ENCODE measurements at regions not wholly inside any gene's neighbourhood (a gene's known extent, or its start where the extent isn't known, plus 50 kb on each side); places are given as distances from the start of the nearest gene placed in this dataset.

- H3F3A ChIP-seq (ENCODE audit: low read depth) = no peaks in the 10 kb centered on the region
- 0 out of 2 replicates have a peak, but pooled peaks cover 5% of the 10 kb centered on the region for H3K9me3 ChIP-seq (ENCODE audit: insufficient read depth, low read depth, low read length)
- H3K9ac ChIP-seq (ENCODE audit: low read depth, low read length, poor library complexity, severe bottlenecking) = no peak overlapping the region
- H3K79me2 ChIP-seq (ENCODE audit: insufficient read depth, low read length) = no peaks in the 10 kb centered on the region
- no peaks in the 10 kb centered on the region for H3K4me1 ChIP-seq (ENCODE audit: insufficient read depth, low read length, poor library complexity, severe bottlenecking)
- no peaks in the 10 kb centered on the region for H3K9me2 ChIP-seq (replicated peaks; ENCODE audit: low read depth, low read length)
- H3K4me3 ChIP-seq (ENCODE audit: low read length, poor library complexity, severe bottlenecking) = no peak overlapping the region
- no peaks in the 10 kb centered on the region for H4K20me1 ChIP-seq (ENCODE audit: insufficient read depth, low read length, poor library complexity, severe bottlenecking)
- TF ChIP-seq CTCF (conservative IDR thresholded peaks at IDR 0.05; ENCODE audit: low read length) = no peak
- no peak for TF ChIP-seq EZH2phosphoT487 (IDR thresholded peaks at IDR 0.05; ENCODE audit: borderline replicate concordance)
- H2AFZ ChIP-seq (ENCODE audit: low read length) = no peak overlapping the region
- H3K36me3 ChIP-seq (ENCODE audit: insufficient read depth, low read length) = no peaks in the 10 kb centered on the region
- no peaks in the 10 kb centered on the region for H3K27me3 ChIP-seq (ENCODE audit: insufficient read depth, low read length, poor library complexity, severe bottlenecking)
- H3K4me2 ChIP-seq (ENCODE audit: low read depth, low read length, poor library complexity, severe bottlenecking) = no peak overlapping the region
These were observed 124.1 kb upstream of the MME start for GRCh38 chr3:154955907-154956533.

GRCh38 chr3:154954757-154955156 lies 125.4 kb upstream of the MME start:
- Histone ChIP-seq H3K4me2 (ENCODE audit: low read depth, low read length, poor library complexity, severe bottlenecking) (no peak overlapping the region), H4K20me1 (ENCODE audit: insufficient read depth, low read length, poor library complexity, severe bottlenecking) (no peaks in the 10 kb centered on the region), H3K36me3 (ENCODE audit: insufficient read depth, low read length) (no peaks in the 10 kb centered on the region), H3K4me3 (ENCODE audit: low read length, poor library complexity, severe bottlenecking) (no peak overlapping the region), H3K4me1 (ENCODE audit: insufficient read depth, low read length, poor library complexity, severe bottlenecking) (no peaks in the 10 kb centered on the region), H3F3A (ENCODE audit: low read depth) (no peaks in the 10 kb centered on the region), H3K79me2 (ENCODE audit: insufficient read depth, low read length) (no peaks in the 10 kb centered on the region), H3K9me2 (replicated peaks; ENCODE audit: low read depth, low read length) (no peaks in the 10 kb centered on the region), H3K9ac (ENCODE audit: low read depth, low read length, poor library complexity, severe bottlenecking) (no peak overlapping the region), H3K27me3 (ENCODE audit: insufficient read depth, low read length, poor library complexity, severe bottlenecking) (no peaks in the 10 kb centered on the region), H3K9me3 (ENCODE audit: insufficient read depth, low read depth, low read length) (0 out of 2 replicates have a peak, but pooled peaks cover 5% of the 10 kb centered on the region), H2AFZ (ENCODE audit: low read length) (no peak overlapping the region)
- no peak for TF ChIP-seq EZH2phosphoT487 (IDR thresholded peaks at IDR 0.05; ENCODE audit: borderline replicate concordance)
- peak; percentile 76 for TF ChIP-seq CTCF (conservative IDR thresholded peaks at IDR 0.05; ENCODE audit: low read length)

- Histone ChIP-seq H3K4me3 (ENCODE audit: low read length, poor library complexity, severe bottlenecking) (no peak overlapping the region), H3F3A (ENCODE audit: low read depth) (no peaks in the 10 kb centered on the region), H3K27me3 (ENCODE audit: insufficient read depth, low read length, poor library complexity, severe bottlenecking) (no peaks in the 10 kb centered on the region), H3K9me3 (ENCODE audit: insufficient read depth, low read depth, low read length) (0 out of 2 replicates have a peak, but pooled peaks cover 5% of the 10 kb centered on the region), H4K20me1 (ENCODE audit: insufficient read depth, low read length, poor library complexity, severe bottlenecking) (no peaks in the 10 kb centered on the region), H3K4me1 (ENCODE audit: insufficient read depth, low read length, poor library complexity, severe bottlenecking) (no peaks in the 10 kb centered on the region), H3K9ac (ENCODE audit: low read depth, low read length, poor library complexity, severe bottlenecking) (no peak overlapping the region), H3K36me3 (ENCODE audit: insufficient read depth, low read length) (no peaks in the 10 kb centered on the region), H2AFZ (ENCODE audit: low read length) (peak overlapping the region; percentile 1; the same call in 1 of the 2 replicates), H3K79me2 (ENCODE audit: insufficient read depth, low read length) (no peaks in the 10 kb centered on the region), H3K4me2 (ENCODE audit: low read depth, low read length, poor library complexity, severe bottlenecking) (no peak overlapping the region), H3K9me2 (replicated peaks; ENCODE audit: low read depth, low read length) (no peaks in the 10 kb centered on the region)
- TF ChIP-seq CTCF (conservative IDR thresholded peaks at IDR 0.05; ENCODE audit: low read length) (no peak), EZH2phosphoT487 (IDR thresholded peaks at IDR 0.05; ENCODE audit: borderline replicate concordance) (no peak)
These were observed 126.6 kb upstream of the MME start for GRCh38 chr3:154953538-154953937.
